GM18498 (cell line): ENCODE measurements at regions not wholly inside any gene's neighbourhood (a gene's known extent, or its start where the extent isn't known, plus 50 kb on each side); places are given as distances from the start of the nearest gene placed in this dataset.

ENCODE experiments used
- ATAC-seq: cut with Tn5 transposase; IDR thresholded peaks from one replicate; pipeline ENCODE4 v1.9.1; 2021; ENCODE audit warnings: mild to moderate bottlenecking, moderate library complexity; ENCODE audit not compliant: unreplicated experiment

- ATAC-seq = no peak
These were observed 244.5 kb upstream of the PITRM1 start for GRCh38 chr10:3417096-3417495.

- ATAC-seq = no peak
These were observed 243.5 kb upstream of the PITRM1 start for GRCh38 chr10:3415878-3416605.

- no peak for ATAC-seq
These were observed 242.6 kb upstream of the PITRM1 start for GRCh38 chr10:3415038-3415736.

- ATAC-seq = no peak
These were observed 242.1 kb upstream of the PITRM1 start for GRCh38 chr10:3414667-3415023.

GRCh38 chr10:3413937-3414666 lies 241.5 kb upstream of the PITRM1 start:
- no peak for ATAC-seq

GRCh38 chr10:3412646-3413045 lies 240.1 kb upstream of the PITRM1 start:
- ATAC-seq = no peak

GRCh38 chr10:3412071-3412582 lies 239.5 kb upstream of the PITRM1 start:
- ATAC-seq = no peak

- no peak for ATAC-seq
These were observed 238.5 kb upstream of the PITRM1 start for GRCh38 chr10:3411044-3411443.

- ATAC-seq = no peak
These were observed 237.3 kb upstream of the PITRM1 start for GRCh38 chr10:3409928-3410327.

- peak; percentile 52 for ATAC-seq
These were observed 236.2 kb upstream of the PITRM1 start for GRCh38 chr10:3408603-3409365.

- ATAC-seq = no peak
These were observed 234.6 kb upstream of the PITRM1 start for GRCh38 chr10:3407208-3407607.

- no peak for ATAC-seq
These were observed 234.0 kb upstream of the PITRM1 start for GRCh38 chr10:3406556-3406955.

GRCh38 chr10:3404381-3404780 lies 231.8 kb upstream of the PITRM1 start:
- ATAC-seq = no peak

GRCh38 chr10:3402187-3402751 lies 229.7 kb upstream of the PITRM1 start:
- ATAC-seq = no peak

- ATAC-seq = no peak
These were observed 228.9 kb upstream of the PITRM1 start for GRCh38 chr10:3401491-3401938.

GRCh38 chr10:3400348-3400747 lies 227.8 kb upstream of the PITRM1 start:
- no peak for ATAC-seq

GRCh38 chr10:3399756-3400155 lies 227.2 kb upstream of the PITRM1 start:
- ATAC-seq = no peak

- no peak for ATAC-seq
These were observed 226.5 kb upstream of the PITRM1 start for GRCh38 chr10:3398825-3399646.

GRCh38 chr10:3397846-3398245 lies 225.3 kb upstream of the PITRM1 start:
- no peak for ATAC-seq

- ATAC-seq = no peak
These were observed 224.6 kb upstream of the PITRM1 start for GRCh38 chr10:3397231-3397630.
